Trophoblast cell (in vitro differentiated cells and primary cell): ENCODE measurements at regions not wholly inside any gene's neighbourhood (a gene's known extent, or its start where the extent isn't known, plus 50 kb on each side); places are given as distances from the start of the nearest gene placed in this dataset.

Source experiments
- DNase-seq, 2 donors: peaks; one replicate each; pipeline ENCODE4 v3.0.0-alpha.2; 2016
- H2AFZ ChIP-seq: 2 replicates; pipeline ENCODE4 v1.6.1; 2013; ENCODE audit warnings: low read length, moderate library complexity, mild to moderate bottlenecking; ENCODE audit not compliant: insufficient read depth, poor library complexity
- H2AK5ac ChIP-seq: 2 replicates; pipeline ENCODE4 v1.6.1; 2013; ENCODE audit warnings: mild to moderate bottlenecking, low read length
- H2BK120ac ChIP-seq: 2 replicates; pipeline ENCODE4 v1.6.1; 2013; ENCODE audit warnings: low read length, mild to moderate bottlenecking, moderate library complexity; ENCODE audit not compliant: insufficient read depth, poor library complexity
- H2BK12ac ChIP-seq: 2 replicates; pipeline ENCODE4 v1.6.1; 2013; ENCODE audit warnings: mild to moderate bottlenecking, low read length, moderate library complexity
- H2BK5ac ChIP-seq: 2 replicates; pipeline ENCODE4 v1.6.1; 2013; ENCODE audit warnings: low read length, low read depth, moderate library complexity, mild to moderate bottlenecking; ENCODE audit not compliant: poor library complexity
- H3K14ac ChIP-seq: 2 replicates; pipeline ENCODE4 v1.6.1; 2013; ENCODE audit warnings: mild to moderate bottlenecking, low read length
- H3K18ac ChIP-seq: 2 replicates; pipeline ENCODE4 v1.6.1; 2013; ENCODE audit warnings: mild to moderate bottlenecking, low read length
- H3K23ac ChIP-seq: 2 replicates; pipeline ENCODE4 v1.6.1; 2013; ENCODE audit warnings: low read length
- H3K27ac ChIP-seq: 2 replicates; pipeline ENCODE4 v1.5.1; 2013; ENCODE audit warnings: low read depth, mild to moderate bottlenecking, inconsistent platforms, low read length, moderate library complexity
- H3K27me3 ChIP-seq: 2 replicates; pipeline ENCODE4 v1.6.1; 2013; ENCODE audit warnings: inconsistent platforms, mild to moderate bottlenecking, low read length, moderate library complexity; ENCODE audit not compliant: insufficient read depth
- H3K36me3 ChIP-seq, 2 experiments: 1 replicate in 1 of 2; 2 replicates in 1 of 2; pipeline ENCODE4 v1.6.1; 2013; ENCODE audit warnings: low read length in 2 of 2, mild to moderate bottlenecking in 2 of 2, moderate library complexity in 1 of 2; ENCODE audit not compliant: insufficient read depth in 2 of 2, control insufficient read depth in 1 of 2
- H3K4ac ChIP-seq: 2 replicates; pipeline ENCODE4 v1.6.1; 2013; ENCODE audit warnings: low read depth, mild to moderate bottlenecking, low read length, moderate library complexity
- H3K4me1 ChIP-seq, 2 experiments: 1 replicate in 1 of 2; 2 replicates in 1 of 2; pipeline ENCODE4 v1.6.1; 2013; ENCODE audit warnings: low read length in 2 of 2, mild to moderate bottlenecking in 2 of 2, moderate library complexity in 1 of 2; ENCODE audit not compliant: insufficient read depth in 2 of 2, control insufficient read depth in 1 of 2
- H3K4me2 ChIP-seq: 2 replicates; pipeline ENCODE4 v1.6.1; 2013; ENCODE audit warnings: inconsistent platforms, mild to moderate bottlenecking, low read length, moderate library complexity
- H3K4me3 ChIP-seq: 2 replicates; pipeline ENCODE4 v1.5.1; 2013; ENCODE audit warnings: mild to moderate bottlenecking, low read depth, low read length, inconsistent platforms
- H3K79me1 ChIP-seq: one replicate; pipeline ENCODE4 v1.6.1; 2013; ENCODE audit warnings: low read length
- H3K79me2 ChIP-seq: 2 replicates; pipeline ENCODE4 v1.6.1; 2013; ENCODE audit warnings: low read length, mild to moderate bottlenecking; ENCODE audit not compliant: control insufficient read depth, insufficient read depth, poor library complexity
- H3K9ac ChIP-seq: 2 replicates; pipeline ENCODE4 v1.6.1; 2013; ENCODE audit warnings: mild to moderate bottlenecking, low read length
- H3K9me3 ChIP-seq: 2 replicates; pipeline ENCODE4 v1.6.1; 2013; ENCODE audit warnings: low read depth, mild to moderate bottlenecking, control low read depth, inconsistent platforms, low read length; ENCODE audit not compliant: insufficient read depth
- H4K12ac ChIP-seq: 2 replicates; pipeline ENCODE4 v1.6.1; 2013; ENCODE audit warnings: low read depth, mild to moderate bottlenecking, low read length, moderate library complexity
- H4K8ac ChIP-seq: 2 replicates; pipeline ENCODE4 v1.6.1; 2013; ENCODE audit warnings: low read depth, mild to moderate bottlenecking, low read length, moderate library complexity
- H4K91ac ChIP-seq: one replicate; pipeline ENCODE4 v1.6.1; 2013; ENCODE audit warnings: low read depth, mild to moderate bottlenecking, low read length, moderate library complexity
- WGBS: extraction: QIAGEN DNeasy Blood & Tissue Kit; methylation state at CpG from one replicate; pipeline ENCODE4 v1.1.7; 2013; ENCODE audit warnings: missing lambda C conversion rate; ENCODE audit not compliant: insufficient read length, insufficient coverage; ENCODE audit errors: extremely low coverage; 5-methylcytosine and 5-hydroxymethylcytosine counted together

GRCh38 chr17:5947701-5948180 is 122.4 kb upstream of the WSCD1 start:
- H3K79me2 ChIP-seq = no peaks in the 10 kb centered on the region
- H4K91ac ChIP-seq = no peak overlapping the region
- no CpG with 5 or more reads among the region's 2 CpGs for WGBS
- peak; percentile 90 to 96 for DNase-seq
- H3K27ac ChIP-seq = no peak overlapping the region
- no peak overlapping the region for H3K9ac ChIP-seq
- H3K4me1 ChIP-seq = no peaks in the 10 kb centered on the region
- H3K27me3 ChIP-seq = no peaks in the 10 kb centered on the region
- no peak overlapping the region for H3K18ac ChIP-seq
- no peak overlapping the region for H4K12ac ChIP-seq
- H2AK5ac ChIP-seq = no peak overlapping the region
- H2AFZ ChIP-seq = no peak overlapping the region
- peaks cover 11% of the 10 kb centered on the region for H3K9me3 ChIP-seq
- H3K79me1 ChIP-seq = no peaks in the 10 kb centered on the region
- H2BK12ac ChIP-seq = no peak overlapping the region
- no peak overlapping the region for H3K4me3 ChIP-seq
- no peak overlapping the region for H3K14ac ChIP-seq
- H3K23ac ChIP-seq = no peak overlapping the region
- no peak overlapping the region for H3K4ac ChIP-seq
- no peaks in the 10 kb centered on the region for H3K36me3 ChIP-seq
- no peak overlapping the region for H3K4me2 ChIP-seq
- H2BK5ac ChIP-seq = no peak overlapping the region
- H4K8ac ChIP-seq = no peak overlapping the region
- H2BK120ac ChIP-seq = no peak overlapping the region

GRCh38 chr17:5948811-5949210 is 121.4 kb upstream of the WSCD1 start:
- no peak overlapping the region for H2BK5ac ChIP-seq
- no peaks in the 10 kb centered on the region for H3K36me3 ChIP-seq
- no peaks in the 10 kb centered on the region for H3K4me1 ChIP-seq
- H3K4me3 ChIP-seq = no peak overlapping the region
- no peak overlapping the region for H2BK120ac ChIP-seq
- no peak overlapping the region for H3K23ac ChIP-seq
- DNase-seq = peak; percentile 60 to 77
- no peak overlapping the region for H2BK12ac ChIP-seq
- H3K79me2 ChIP-seq = no peaks in the 10 kb centered on the region
- no peak overlapping the region for H3K4ac ChIP-seq
- H3K27ac ChIP-seq = no peak overlapping the region
- H3K9me3 ChIP-seq = peaks cover 11% of the 10 kb centered on the region
- no peak overlapping the region for H4K12ac ChIP-seq
- no peak overlapping the region for H3K14ac ChIP-seq
- H3K18ac ChIP-seq = no peak overlapping the region
- H4K91ac ChIP-seq = no peak overlapping the region
- no peaks in the 10 kb centered on the region for H3K27me3 ChIP-seq
- H3K79me1 ChIP-seq = no peaks in the 10 kb centered on the region
- no peak overlapping the region for H2AK5ac ChIP-seq
- H4K8ac ChIP-seq = no peak overlapping the region
- H3K9ac ChIP-seq = no peak overlapping the region
- no peak overlapping the region for H2AFZ ChIP-seq
- H3K4me2 ChIP-seq = no peak overlapping the region
- WGBS = no CpG with 5 or more reads among the region's 3 CpGs

DNA sequence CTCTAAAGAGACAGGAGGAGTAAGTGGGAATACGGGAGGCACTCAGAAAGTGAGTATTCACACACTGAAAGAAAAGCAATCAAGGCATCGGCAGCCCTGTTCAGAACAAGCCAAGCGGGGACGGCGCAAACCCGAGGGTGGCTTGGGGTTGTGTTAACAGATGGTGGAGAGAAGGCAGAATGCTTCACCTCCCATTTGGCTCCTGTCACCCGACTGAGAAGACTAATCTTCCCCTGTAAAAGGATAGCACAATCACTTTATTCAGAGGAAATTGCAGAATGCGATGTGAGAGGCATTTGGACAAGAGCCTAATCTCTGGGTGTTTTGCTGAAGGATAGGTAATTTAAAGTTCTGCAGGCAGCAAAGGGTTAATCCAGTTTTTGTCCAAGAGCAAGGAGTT is 119.3 kb upstream of the WSCD1 start:
- no peak for DNase-seq
- no peak overlapping the region for H2BK5ac ChIP-seq
- H3K9ac ChIP-seq = no peak overlapping the region
- no peaks in the 10 kb centered on the region for H3K4me1 ChIP-seq
- H3K9me3 ChIP-seq = peaks cover 8% of the 10 kb centered on the region
- no peak overlapping the region for H3K23ac ChIP-seq
- no peak overlapping the region for H3K27ac ChIP-seq
- no peak overlapping the region for H3K14ac ChIP-seq
- no peaks in the 10 kb centered on the region for H3K79me2 ChIP-seq
- no peak overlapping the region for H3K18ac ChIP-seq
- no peaks in the 10 kb centered on the region for H3K36me3 ChIP-seq
- no peak overlapping the region for H2BK12ac ChIP-seq
- H2AFZ ChIP-seq = no peak overlapping the region
- no peak overlapping the region for H3K4me3 ChIP-seq
- H3K27me3 ChIP-seq = no peaks in the 10 kb centered on the region
- H3K79me1 ChIP-seq = no peaks in the 10 kb centered on the region
- no peak overlapping the region for H3K4ac ChIP-seq
- H4K91ac ChIP-seq = no peak overlapping the region
- H2BK120ac ChIP-seq = no peak overlapping the region
- H2AK5ac ChIP-seq = no peak overlapping the region
- H3K4me2 ChIP-seq = no peak overlapping the region
- no CpG with 5 or more reads among the region's 8 CpGs for WGBS
- H4K8ac ChIP-seq = no peak overlapping the region
- no peak overlapping the region for H4K12ac ChIP-seq

GRCh38 chr17:5951912-5952311 is 118.3 kb upstream of the WSCD1 start:
- Histone ChIP-seq H2AK5ac (no peak overlapping the region), H3K27me3 (no peaks in the 10 kb centered on the region), H3K79me2 (no peaks in the 10 kb centered on the region), H2BK12ac (no peak overlapping the region), H2BK5ac (no peak overlapping the region), H2AFZ (no peak overlapping the region), H3K9me3 (peaks cover 5% of the 10 kb centered on the region), H3K4me1 (no peaks in the 10 kb centered on the region), H4K91ac (no peak overlapping the region), H3K4ac (no peak overlapping the region), H3K18ac (no peak overlapping the region), H3K4me2 (no peak overlapping the region), H3K27ac (no peak overlapping the region), H2BK120ac (no peak overlapping the region), H4K8ac (no peak overlapping the region), H3K36me3 (no peaks in the 10 kb centered on the region), H3K23ac (no peak overlapping the region), H3K9ac (no peak overlapping the region), H3K4me3 (no peak overlapping the region), H4K12ac (no peak overlapping the region), H3K14ac (no peak overlapping the region), H3K79me1 (no peaks in the 10 kb centered on the region)
- WGBS = 100% methylated on average over 1 of the region's 3 CpGs
- no peak for DNase-seq
